H1 (cell line): ENCODE measurements at regions not wholly inside any gene's neighbourhood (a gene's known extent, or its start where the extent isn't known, plus 50 kb on each side); places are given as distances from the start of the nearest gene placed in this dataset.

Experiments
- CTCF ChIA-PET: fragments of 300-600 bp; sonication (Branson Sonifier 250); formaldehyde crosslinking; loops from one replicate; lab custom pipeline; 2021; ENCODE audit not compliant: partially characterized antibody; lab: Charles Lee
- POLR2A ChIA-PET: fragments of 300-600 bp; sonication (Branson Sonifier 250); formaldehyde crosslinking; loops from one replicate; lab custom pipeline; 2021; ENCODE audit warnings: inconsistent platforms; ENCODE audit not compliant: partially characterized antibody; lab: Charles Lee
- DNase-seq, 2 experiments: peaks; one replicate each; pipeline versions ENCODE4 v3.0.0 to v3.0.0-alpha.2; 2010 to 2022; ENCODE audit warnings: low spot score in 2 of 2, low read depth in 1 of 2, mixed read lengths in 1 of 2
- FAIRE-seq: peaks from 2 replicates; lab custom pipeline; 2011; peaks lifted over from hg19 to GRCh38; lab: Jason Lieb, UNC
- H2AFZ ChIP-seq: 2 replicates; pipeline ENCODE4 v1.8.1; 2012; ENCODE audit warnings: low read length, inconsistent platforms
- H2AK5ac ChIP-seq: 2 replicates; pipeline ENCODE4 v1.6.1; 2013; ENCODE audit warnings: low read depth, low read length
- H2BK120ac ChIP-seq: replicated peaks from 2 replicates; pipeline ENCODE3; 2013; ENCODE audit warnings: low read depth, low read length, inconsistent platforms
- H2BK12ac ChIP-seq: 2 replicates; pipeline ENCODE4 v1.6.1; 2013; ENCODE audit warnings: low read depth, low read length
- H2BK15ac ChIP-seq: 2 replicates; pipeline ENCODE4 v1.6.1; 2013; ENCODE audit warnings: low read length
- H2BK20ac ChIP-seq: 2 replicates; pipeline ENCODE4 v1.6.1; 2013; ENCODE audit warnings: low read length
- H2BK5ac ChIP-seq: 2 replicates; pipeline ENCODE4 v1.6.1; 2013; ENCODE audit warnings: low read depth, low read length
- H3K14ac ChIP-seq: 2 replicates; pipeline ENCODE4 v1.6.1; 2013; ENCODE audit warnings: inconsistent platforms; ENCODE audit not compliant: insufficient read length
- H3K18ac ChIP-seq: 2 replicates; pipeline ENCODE4 v1.6.1; 2013; ENCODE audit warnings: low read length; ENCODE audit errors: extremely low read depth
- H3K23ac ChIP-seq: 2 replicates; pipeline ENCODE4 v1.6.1; 2013; ENCODE audit warnings: inconsistent platforms; ENCODE audit not compliant: insufficient read length
- H3K23me2 ChIP-seq: 2 replicates; pipeline ENCODE4 v1.6.1; 2013; ENCODE audit warnings: low read depth, low read length
- H3K27ac ChIP-seq: 2 replicates; pipeline ENCODE4 v1.6.1; 2011; ENCODE audit warnings: low read depth, low read length, inconsistent platforms
- H3K27me3 ChIP-seq, 4 experiments: replicated peaks in 1 of 4; 1 replicate in 1 of 4; 2 replicates in 3 of 4; pipeline versions ENCODE4 v1.6.1 to v1.8.1; 2011 to 2013; ENCODE audit warnings: low read length in 3 of 4, mild to moderate bottlenecking in 3 of 4, inconsistent platforms in 2 of 4, mixed read lengths in 2 of 4, moderate library complexity in 1 of 4; ENCODE audit not compliant: control insufficient read depth in 3 of 4, insufficient read depth in 3 of 4; ENCODE audit errors: extremely low read depth in 1 of 4
- H3K36me3 ChIP-seq, 4 experiments: 2 replicates each; pipeline versions ENCODE4 v1.6.1 to v1.8.1; 2011 to 2013; ENCODE audit warnings: mild to moderate bottlenecking in 4 of 4, low read length in 3 of 4, moderate library complexity in 2 of 4, control low read depth in 1 of 4, inconsistent platforms in 1 of 4; ENCODE audit not compliant: insufficient read depth in 4 of 4, control insufficient read depth in 2 of 4
- H3K4ac ChIP-seq: replicated peaks from 2 replicates; pipeline ENCODE3; 2013; ENCODE audit warnings: low read length, low read depth, mixed read lengths, inconsistent platforms; ENCODE audit not compliant: insufficient read length
- H3K4me1 ChIP-seq, 4 experiments: replicated peaks in 1 of 4; 1 replicate in 1 of 4; 2 replicates in 3 of 4; pipeline versions ENCODE4 v1.6.1 to v1.8.1; 2011 to 2013; ENCODE audit warnings: low read length in 3 of 4, inconsistent platforms in 2 of 4, mixed read lengths in 1 of 4; ENCODE audit not compliant: insufficient read depth in 4 of 4, control insufficient read depth in 3 of 4
- H3K4me2 ChIP-seq, 2 experiments: 2 replicates each; pipeline versions ENCODE4 v1.6.1 to v1.8.1; 2011 to 2013; ENCODE audit warnings: low read depth in 2 of 2, low read length in 2 of 2, control low read depth in 1 of 2, inconsistent platforms in 1 of 2, mild to moderate bottlenecking in 1 of 2; ENCODE audit not compliant: insufficient read depth in 1 of 2
- H3K4me3 ChIP-seq, 4 experiments: fragments of 200-600, 300-600 bp in 1 of 4; sonication (generic), shearing (Covaris generic), sonication (Bioruptor Twin) in 1 of 4; 2 replicates each; pipeline versions ENCODE4 v1.5.1 to v1.8.1; 2011 to 2016; ENCODE audit warnings: low read length in 4 of 4, low read depth in 3 of 4, control low read depth in 2 of 4, inconsistent platforms in 2 of 4, mild to moderate bottlenecking in 2 of 4, mixed read lengths in 1 of 4, moderate library complexity in 1 of 4; ENCODE audit not compliant: insufficient read depth in 2 of 4; ENCODE audit errors: extremely low read depth in 1 of 4
- H3K56ac ChIP-seq: replicated peaks from 2 replicates; pipeline ENCODE3; 2013; ENCODE audit warnings: low read depth, mild to moderate bottlenecking, mixed read lengths, low read length, inconsistent platforms; ENCODE audit not compliant: insufficient read length
- H3K79me1 ChIP-seq: 2 replicates; pipeline ENCODE4 v1.6.1; 2013; ENCODE audit warnings: low read depth, low read length, control low read depth
- H3K79me2 ChIP-seq, 2 experiments: 2 replicates each; pipeline versions ENCODE4 v1.6.1 to v1.8.1; 2012 to 2013; ENCODE audit warnings: low read length in 2 of 2, mild to moderate bottlenecking in 2 of 2, inconsistent platforms in 1 of 2; ENCODE audit not compliant: insufficient read depth in 2 of 2, control insufficient read depth in 1 of 2
- H3K9ac ChIP-seq, 4 experiments: replicated peaks in 1 of 4; 1 replicate in 1 of 4; 2 replicates in 3 of 4; pipeline versions ENCODE4 v1.6.1 to v1.8.1; 2011 to 2013; ENCODE audit warnings: low read depth in 3 of 4, low read length in 3 of 4, control low read depth in 2 of 4, mild to moderate bottlenecking in 2 of 4, moderate library complexity in 2 of 4, inconsistent platforms in 1 of 4; ENCODE audit errors: extremely low read depth in 1 of 4
- H3K9me3 ChIP-seq, 2 experiments: 2 replicates each; pipeline versions ENCODE4 v1.6.1 to v1.8.1; 2012 to 2013; ENCODE audit warnings: mild to moderate bottlenecking in 2 of 2, moderate library complexity in 2 of 2, control low read depth in 1 of 2, inconsistent platforms in 1 of 2, low read depth in 1 of 2, low read length in 1 of 2, mixed read lengths in 1 of 2; ENCODE audit not compliant: insufficient read depth in 2 of 2
- H4K20me1 ChIP-seq, 2 experiments: replicated peaks in 1 of 2; 2 replicates each; pipeline versions ENCODE3 to v1.8.1; 2011 to 2013; ENCODE audit warnings: inconsistent platforms in 2 of 2, low read length in 2 of 2, mild to moderate bottlenecking in 1 of 2; ENCODE audit not compliant: insufficient read depth in 2 of 2, control insufficient read depth in 1 of 2
- H4K5ac ChIP-seq: 2 replicates; pipeline ENCODE4 v1.6.1; 2013; ENCODE audit warnings: low read length, low read depth, mixed read lengths, inconsistent platforms; ENCODE audit not compliant: insufficient read length
- H4K8ac ChIP-seq: 2 replicates; pipeline ENCODE4 v1.8.0; 2013; ENCODE audit warnings: mild to moderate bottlenecking, moderate library complexity, low read length, inconsistent platforms; ENCODE audit not compliant: insufficient read depth; ENCODE audit errors: extremely low read depth
- H4K91ac ChIP-seq: replicated peaks from 2 replicates; pipeline ENCODE3; 2013; ENCODE audit warnings: low read length, mixed read lengths, inconsistent platforms; ENCODE audit not compliant: insufficient read length
- CBX5 ChIP-seq: fragments of 300-800, 300-1000 bp; sonication (generic); IDR thresholded peaks from 2 replicates; pipeline ENCODE4 v1.7.1; 2016; ENCODE audit warnings: antibody characterized with exemption, low read length, low read depth
- EGR1 ChIP-seq: IDR thresholded peaks from 2 replicates; pipeline ENCODE4 v1.6.1; 2011; ENCODE audit warnings: low read depth, low read length, borderline replicate concordance
- EP300 ChIP-seq, 2 experiments: IDR thresholded peaks; 1 replicate in 1 of 2; 2 replicates in 1 of 2; pipeline ENCODE4 v1.6.1; 2011 to 2012; ENCODE audit warnings: low read depth in 2 of 2, low read length in 2 of 2, mild to moderate bottlenecking in 2 of 2, borderline replicate concordance in 1 of 2, inconsistent platforms in 1 of 2, moderate library complexity in 1 of 2
- GTF2F1 ChIP-seq: IDR thresholded peaks from 2 replicates; pipeline ENCODE4 v1.6.1; 2012; ENCODE audit warnings: low read depth, low read length, improper control_type of control experiment, borderline replicate concordance
- JUN ChIP-seq: IDR thresholded peaks from 2 replicates; pipeline ENCODE4 v1.6.1; 2011; ENCODE audit warnings: low read depth, mild to moderate bottlenecking, improper control_type of control experiment, low read length
- KDM1A ChIP-seq: fragments of 200-600, 300-600 bp; sonication (generic); IDR thresholded peaks from 2 replicates; pipeline ENCODE4 v1.7.1; 2016; ENCODE audit warnings: mild to moderate bottlenecking, low read length, borderline replicate concordance
- POU5F1 ChIP-seq: IDR thresholded peaks from 2 replicates; pipeline ENCODE4 v1.6.1; 2011; ENCODE audit warnings: low read depth, mild to moderate bottlenecking, low read length, moderate library complexity
- RAD21 ChIP-seq, 2 experiments: IDR thresholded peaks in 1 of 2; conservative IDR thresholded peaks in 1 of 2; 2 replicates each; pipeline ENCODE4 v1.6.1; 2011; ENCODE audit warnings: low read depth in 2 of 2, low read length in 2 of 2, improper control_type of control experiment in 1 of 2, inconsistent platforms in 1 of 2, mild to moderate bottlenecking in 1 of 2, moderate library complexity in 1 of 2
- SAP30 ChIP-seq: fragments of 300-600 bp; sonication (generic); IDR thresholded peaks from 2 replicates; pipeline ENCODE4 v1.7.1; 2012; ENCODE audit warnings: low read length, moderate library complexity, mild to moderate bottlenecking, inconsistent platforms; ENCODE audit not compliant: insufficient read depth, insufficient replicate concordance
- SUZ12 ChIP-seq: fragments of 200-600 bp; sonication (generic); IDR thresholded peaks from 2 replicates; pipeline ENCODE4 v1.6.1; 2012; ENCODE audit warnings: mild to moderate bottlenecking, inconsistent platforms, low read length, moderate library complexity, mixed read lengths
- TAF1 ChIP-seq: IDR thresholded peaks from 2 replicates; pipeline ENCODE4 v1.6.1; 2011; ENCODE audit warnings: mild to moderate bottlenecking, low read depth, low read length
- TAF7 ChIP-seq: optimal IDR thresholded peaks from 2 replicates; pipeline ENCODE3; 2011; ENCODE audit warnings: low read depth, mild to moderate bottlenecking, inconsistent platforms, low read length, moderate library complexity, borderline replicate concordance
- ZNF274 ChIP-seq: IDR thresholded peaks from 2 replicates; pipeline ENCODE4 v1.7.0; 2012; ENCODE audit warnings: low read length, borderline replicate concordance; ENCODE audit errors: extremely low read depth
- WGBS, 2 experiments: shearing (Covaris generic) in 1 of 2; methylation state at CpG; one replicate each; pipeline versions ENCODE4 v1.1.6 to v1.1.7; 2013 to 2015; ENCODE audit warnings: low lambda C conversion rate in 2 of 2, mixed read lengths in 2 of 2, inconsistent platforms in 1 of 2, low coverage in 1 of 2, missing lambda C conversion rate in 1 of 2; ENCODE audit not compliant: insufficient replicate concordance in 2 of 2, insufficient coverage in 1 of 2, insufficient read length in 1 of 2; ENCODE audit errors: extremely low coverage in 1 of 2, missing lambda C conversion rate in 1 of 2; 5-methylcytosine and 5-hydroxymethylcytosine counted together
- TF ChIP-seq, protein P1 (sequence below): IDR thresholded peaks from 2 replicates; pipeline ENCODE4 v1.6.1; 2012; ENCODE audit warnings: inconsistent platforms

DNA sequence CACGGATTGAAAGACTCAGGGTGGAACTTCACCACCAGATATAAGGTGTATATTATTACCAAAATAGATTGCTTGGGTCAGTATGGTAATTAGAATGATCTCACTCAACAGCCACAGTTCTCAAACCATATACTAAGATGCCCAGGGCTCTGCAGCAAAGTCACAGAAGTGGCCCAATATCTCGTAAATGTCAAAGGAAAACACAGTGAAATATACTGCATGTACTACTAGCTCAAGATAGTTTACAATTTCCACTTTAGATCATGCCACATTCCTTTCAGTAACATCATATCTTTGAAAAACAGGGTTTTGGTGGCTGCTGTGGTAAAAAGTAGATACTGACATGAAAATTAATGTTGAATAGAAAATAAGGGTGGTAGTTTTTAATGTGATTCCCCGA lies 180.3 kb upstream of the ATP1B1 start:
- POLR2A ChIA-PET, result no interaction called here
- no peak overlapping the region for H2BK15ac ChIP-seq

More for the DNA sequence above, 180.3 kb upstream of the ATP1B1 start:
- 88% methylated on average over 3 of the region's 3 CpGs; no CpG with 5 or more reads in 1 of the 2 experiments for WGBS, 2 experiments
- Histone ChIP-seq H3K9ac (no peak overlapping the region), H2BK12ac (no peak overlapping the region), H3K36me3 (no peaks in the 10 kb centered on the region), H3K18ac (no peak overlapping the region), H4K91ac (no peak overlapping the region), H3K4me1 (no peaks in the 10 kb centered on the region), H3K27me3 (no peaks in the 10 kb centered on the region), H3K9me3 (no peaks in the 10 kb centered on the region), H3K4me2 (no peak overlapping the region), H4K5ac (no peak overlapping the region), H3K14ac (no peak overlapping the region), H3K23me2 (no peaks in the 10 kb centered on the region), H2BK5ac (no peak overlapping the region), H2BK20ac (no peak overlapping the region), H2AFZ (no peak overlapping the region), H4K20me1 (no peaks in the 10 kb centered on the region), H3K56ac (no peak overlapping the region), H3K4me3 (no peak overlapping the region), H3K79me2 (no peaks in the 10 kb centered on the region), H3K4ac (no peak overlapping the region), H3K23ac (no peak overlapping the region), H2AK5ac (no peak overlapping the region), H4K8ac (no peak overlapping the region), H2BK120ac (no peak overlapping the region), H3K79me1 (no peaks in the 10 kb centered on the region), H3K27ac (no peak overlapping the region)
- TF ChIP-seq SAP30 (no peak), TAF7 (no peak), TAF1 (no peak), POU5F1 (no peak), EGR1 (no peak), JUN (no peak), GTF2F1 (no peak), EP300 (IDR thresholded peaks at IDR 0.05; ENCODE audit: borderline replicate concordance in 1 of 2, low read depth in 2 of 2, low read length in 2 of 2) (no peak), RAD21 (IDR thresholded peaks at IDR 0.05 in 1 of 2, conservative IDR thresholded peaks at IDR 0.05 in 1 of 2; ENCODE audit: low read depth in 2 of 2, low read length in 2 of 2) (no peak), SUZ12 (no peak), KDM1A (no peak), CBX5 (no peak), ZNF274 (no peak)
- TF ChIP-seq, protein P1, sequence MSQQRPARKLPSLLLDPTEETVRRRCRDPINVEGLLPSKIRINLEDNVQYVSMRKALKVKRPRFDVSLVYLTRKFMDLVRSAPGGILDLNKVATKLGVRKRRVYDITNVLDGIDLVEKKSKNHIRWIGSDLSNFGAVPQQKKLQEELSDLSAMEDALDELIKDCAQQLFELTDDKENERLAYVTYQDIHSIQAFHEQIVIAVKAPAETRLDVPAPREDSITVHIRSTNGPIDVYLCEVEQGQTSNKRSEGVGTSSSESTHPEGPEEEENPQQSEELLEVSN, result no peak
- FAIRE-seq (no peak), DNase-seq (no peak)
- CTCF ChIA-PET, result interaction anchor here (0.6 kb wide), 1 partner anchor 174 kb away, joined by 3 read pairs; no protein-coding TSS in a partner anchor
